ENCODE measurements at regions not wholly inside any gene's neighbourhood (a gene's known extent, or its start where the extent isn't known, plus 50 kb on each side); places are given as distances from the start of the nearest gene placed in this dataset.

GRCh38 chr16:86870380-86870779, 292.0 kb downstream of the FOXL1 start:
- TF ChIP-seq CTCF (IDR thresholded peaks at IDR 0.05) (no peak), EP300 (IDR thresholded peaks at IDR 0.05) (no peak), MAX (IDR thresholded peaks at IDR 0.05) (no peak), KDM1A (IDR thresholded peaks at IDR 0.05; ENCODE audit: low read depth) (no peak), RAD21 (conservative IDR thresholded peaks at IDR 0.05 in 1 of 2, IDR thresholded peaks at IDR 0.05 in 1 of 2) (no peak), USF2 (IDR thresholded peaks at IDR 0.05) (no peak)

Data from A549 (cell line).